ENCODE measurements at regions not wholly inside any gene's neighbourhood (a gene's known extent, or its start where the extent isn't known, plus 50 kb on each side); places are given as distances from the start of the nearest gene placed in this dataset.

DNA sequence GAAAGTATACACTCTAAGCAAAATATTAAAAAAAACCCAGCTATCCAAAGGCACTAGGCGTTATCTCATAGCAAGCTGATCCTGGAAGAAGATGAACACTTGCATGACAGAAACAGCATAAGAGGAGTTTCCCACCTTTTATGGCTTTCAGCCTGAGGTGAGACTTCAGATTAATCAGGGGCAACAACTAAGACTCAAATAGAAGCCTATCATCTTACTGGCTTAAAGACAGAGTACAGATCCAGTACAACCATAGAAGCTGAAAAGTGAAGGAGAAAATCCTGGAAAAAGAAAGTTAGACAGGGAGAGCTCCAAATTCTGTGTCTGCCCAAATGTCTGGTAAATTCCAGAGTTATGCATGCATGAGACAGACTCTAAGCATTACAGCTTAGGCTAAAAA lies 360.8 kb upstream of the KCNN2 start:
- Histone ChIP-seq H3K4me1 (replicated peaks in 1 of 2) (no peaks in the 10 kb centered on the region), H3K4me3 (no peak overlapping the region), H3K9me3 (replicated peaks in 1 of 3) (no peaks in the 10 kb centered on the region), H3K36me3 (replicated peaks in 1 of 2) (no peaks in the 10 kb centered on the region), H3K27me3 (no peaks in the 10 kb centered on the region), H3K27ac (no peak overlapping the region)
- intact Hi-C loops (cut with DNase I): no loop called here
- DNase-seq: no peak
- TF ChIP-seq POLR2A (IDR thresholded peaks at IDR 0.05): no peak
- TF ChIP-seq, protein P1, sequence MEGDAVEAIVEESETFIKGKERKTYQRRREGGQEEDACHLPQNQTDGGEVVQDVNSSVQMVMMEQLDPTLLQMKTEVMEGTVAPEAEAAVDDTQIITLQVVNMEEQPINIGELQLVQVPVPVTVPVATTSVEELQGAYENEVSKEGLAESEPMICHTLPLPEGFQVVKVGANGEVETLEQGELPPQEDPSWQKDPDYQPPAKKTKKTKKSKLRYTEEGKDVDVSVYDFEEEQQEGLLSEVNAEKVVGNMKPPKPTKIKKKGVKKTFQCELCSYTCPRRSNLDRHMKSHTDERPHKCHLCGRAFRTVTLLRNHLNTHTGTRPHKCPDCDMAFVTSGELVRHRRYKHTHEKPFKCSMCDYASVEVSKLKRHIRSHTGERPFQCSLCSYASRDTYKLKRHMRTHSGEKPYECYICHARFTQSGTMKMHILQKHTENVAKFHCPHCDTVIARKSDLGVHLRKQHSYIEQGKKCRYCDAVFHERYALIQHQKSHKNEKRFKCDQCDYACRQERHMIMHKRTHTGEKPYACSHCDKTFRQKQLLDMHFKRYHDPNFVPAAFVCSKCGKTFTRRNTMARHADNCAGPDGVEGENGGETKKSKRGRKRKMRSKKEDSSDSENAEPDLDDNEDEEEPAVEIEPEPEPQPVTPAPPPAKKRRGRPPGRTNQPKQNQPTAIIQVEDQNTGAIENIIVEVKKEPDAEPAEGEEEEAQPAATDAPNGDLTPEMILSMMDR (IDR thresholded peaks at IDR 0.05): no peak
- whole genome bisulfite sequencing, 4 donors: 0 to 71% (median 40%) methylated on average over 1 of the region's 1 CpG

DNA sequence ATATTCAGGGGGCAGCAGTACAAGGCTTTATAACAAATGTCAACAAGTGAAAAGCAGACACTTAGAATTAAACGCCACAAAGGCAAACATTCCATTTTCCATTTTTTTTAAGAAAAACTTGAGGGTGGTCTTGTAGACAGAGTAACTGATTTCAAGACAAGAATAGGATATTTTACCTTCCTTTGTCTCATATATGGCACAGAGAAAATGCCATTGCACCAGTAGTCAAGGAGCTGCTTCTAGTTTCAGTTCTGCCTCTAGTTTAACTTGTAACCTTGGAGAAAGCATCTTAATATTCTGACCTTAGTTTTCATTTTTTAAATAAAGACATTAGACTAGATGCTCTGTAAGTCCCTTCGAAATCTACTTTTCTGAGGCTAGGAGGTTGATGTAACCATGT lies 355.3 kb upstream of the KCNN2 start:
- DNase-seq: no peak
- Histone ChIP-seq H3K4me3 (no peak overlapping the region), H3K9me3 (replicated peaks in 1 of 3) (no peaks in the 10 kb centered on the region), H3K36me3 (replicated peaks in 1 of 2) (no peaks in the 10 kb centered on the region), H3K4me1 (replicated peaks in 1 of 2) (no peaks in the 10 kb centered on the region), H3K27ac (no peak overlapping the region), H3K27me3 (no peaks in the 10 kb centered on the region)
- intact Hi-C loops (cut with DNase I): no loop called here
- 45 to 88% (median 62%) methylated on average over 2 of the region's 2 CpGs for WGBS, 4 donors
- TF ChIP-seq, protein P1 (IDR thresholded peaks at IDR 0.05): no peak
- no peak for TF ChIP-seq POLR2A (IDR thresholded peaks at IDR 0.05)

DNA sequence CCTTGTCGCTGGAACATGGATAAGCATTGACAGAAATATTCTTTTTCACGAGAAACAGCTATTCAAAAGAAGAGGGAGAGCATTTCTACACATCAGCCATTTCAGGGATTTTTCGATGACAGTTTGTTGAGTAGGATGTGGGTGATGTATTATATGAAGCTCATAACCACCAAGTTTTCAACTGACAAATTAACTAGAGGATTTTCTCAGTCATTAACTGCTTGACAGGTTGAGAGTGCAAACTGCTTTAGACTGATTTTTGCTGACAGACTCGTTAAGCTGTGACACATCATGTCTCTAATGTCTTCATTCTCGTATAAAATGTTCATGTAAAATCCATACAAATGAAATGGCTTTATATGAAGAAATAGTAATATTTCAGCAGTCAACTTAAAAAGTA lies 354.2 kb upstream of the KCNN2 start:
- 73 to 80% (median 80%) methylated on average over 5 of the region's 5 CpGs for WGBS, 4 donors
- no peaks in the 10 kb centered on the region for H3K36me3 ChIP-seq (replicated peaks in 1 of 2)
- no peak for TF ChIP-seq POLR2A (IDR thresholded peaks at IDR 0.05)
- TF ChIP-seq, protein P1 (IDR thresholded peaks at IDR 0.05): no peak
- H3K27me3 ChIP-seq: no peaks in the 10 kb centered on the region
- no peaks in the 10 kb centered on the region for H3K9me3 ChIP-seq (replicated peaks in 1 of 3)
- H3K4me3 ChIP-seq: no peak overlapping the region
- H3K27ac ChIP-seq: no peak overlapping the region
- no peaks in the 10 kb centered on the region for H3K4me1 ChIP-seq (replicated peaks in 1 of 2)
- intact Hi-C loops (cut with DNase I): no loop called here
- no peak for DNase-seq

DNA sequence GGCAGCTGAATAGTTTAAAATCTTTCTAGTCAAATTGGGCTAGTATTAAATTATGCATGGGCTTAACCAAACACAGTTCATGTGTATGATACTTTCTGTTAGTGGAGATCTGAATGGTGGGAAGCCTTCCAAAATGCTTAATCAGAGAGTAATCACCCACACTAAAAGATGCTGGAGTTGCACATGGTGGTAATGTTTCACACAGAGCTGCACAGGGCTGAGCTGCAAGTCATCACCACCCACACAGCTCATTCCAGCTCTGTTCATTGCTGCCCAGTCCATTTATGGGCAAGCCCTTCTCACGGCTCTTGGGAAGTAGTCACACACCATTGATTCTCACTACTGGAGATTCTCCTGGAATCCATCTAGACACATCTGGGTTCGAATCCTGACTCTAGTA lies 351.5 kb upstream of the KCNN2 start:
- no peaks in the 10 kb centered on the region for H3K9me3 ChIP-seq (replicated peaks in 1 of 3)
- TF ChIP-seq, protein P1 (IDR thresholded peaks at IDR 0.05): no peak
- TF ChIP-seq POLR2A (IDR thresholded peaks at IDR 0.05): no peak
- intact Hi-C loops (cut with DNase I): no loop called here
- H3K4me3 ChIP-seq: no peak overlapping the region
- no peaks in the 10 kb centered on the region for H3K27me3 ChIP-seq
- DNase-seq: no peak
- WGBS, 4 donors: 67 to 100% (median 80%) methylated on average over 2 of the region's 2 CpGs
- H3K4me1 ChIP-seq (replicated peaks in 1 of 2): no peaks in the 10 kb centered on the region
- H3K27ac ChIP-seq: no peak overlapping the region
- no peaks in the 10 kb centered on the region for H3K36me3 ChIP-seq (replicated peaks in 1 of 2)
